ENCODE measurements at regions not wholly inside any gene's neighbourhood (a gene's known extent, or its start where the extent isn't known, plus 50 kb on each side); places are given as distances from the start of the nearest gene placed in this dataset.

GRCh38 chr1:5151511-5151910 is 497.1 kb downstream of the AJAP1 start:
- TF ChIP-seq EP300 (IDR thresholded peaks at IDR 0.05; ENCODE audit: low read depth), result no peak
- no peak for TF ChIP-seq POLR2A (IDR thresholded peaks at IDR 0.05)
